Stimulated activated effector memory CD8-positive, alpha-beta T cell treated with anti-CD3 and anti-CD28 coated beads, Interleukin-12 subunit alpha, Interleukin-12 subunit beta, amount 100 ng/mL, for 72 hours (primary cell): ENCODE measurements at regions not wholly inside any gene's neighbourhood (a gene's known extent, or its start where the extent isn't known, plus 50 kb on each side); places are given as distances from the start of the nearest gene placed in this dataset.

Experiments
- ATAC-seq: fragments of 150-1000 bp; cut with Tn5 transposase; 2 replicates; pipeline ENCODE4 v1.10.0; 2021
- DNase-seq, 2 donors: peaks; one replicate each; pipeline ENCODE4 v3.0.0; 2021 to 2022; ENCODE audit warnings: low spot score in 2 of 2
- H3K27ac Mint-ChIP-seq: one replicate; pipeline ENCODE4 v1.8.0; 2022; ENCODE audit warnings: mild to moderate bottlenecking, mixed read lengths
- H3K36me3 Mint-ChIP-seq: one replicate; pipeline ENCODE4 v1.8.0; 2022; ENCODE audit warnings: mild to moderate bottlenecking, mixed read lengths
- H3K4me1 Mint-ChIP-seq: one replicate; pipeline ENCODE4 v1.8.0; 2022; ENCODE audit warnings: mixed read lengths
- H3K4me3 Mint-ChIP-seq: one replicate; pipeline ENCODE4 v1.8.0; 2022; ENCODE audit warnings: mild to moderate bottlenecking, mixed read lengths
- H3K9me3 Mint-ChIP-seq: one replicate; pipeline ENCODE4 v1.8.0; 2022; ENCODE audit warnings: mixed read lengths

GRCh38 chr11:110928391-110928790 lies 216.2 kb upstream of the ARHGAP20 start:
- H3K36me3 Mint-ChIP-seq = no peaks in the 10 kb centered on the region
- no peak for DNase-seq
- no peak for ATAC-seq
- H3K9me3 Mint-ChIP-seq = no peaks in the 10 kb centered on the region
- H3K4me1 Mint-ChIP-seq = no peaks in the 10 kb centered on the region
- H3K27ac Mint-ChIP-seq = no peak overlapping the region
- H3K4me3 Mint-ChIP-seq = no peak overlapping the region

- no peaks in the 10 kb centered on the region for H3K36me3 Mint-ChIP-seq
- DNase-seq (no peak), ATAC-seq (no peak)
- H3K4me1 Mint-ChIP-seq = no peaks in the 10 kb centered on the region
- H3K4me3 Mint-ChIP-seq = no peak overlapping the region
- no peaks in the 10 kb centered on the region for H3K9me3 Mint-ChIP-seq
- H3K27ac Mint-ChIP-seq = no peak overlapping the region
Measured at GRCh38 chr11:110921742-110922521, 209.7 kb upstream of the ARHGAP20 start.

- Mint-ChIP-seq H3K4me3 (no peak overlapping the region), H3K4me1 (no peaks in the 10 kb centered on the region), H3K9me3 (no peaks in the 10 kb centered on the region), H3K27ac (no peak overlapping the region), H3K36me3 (no peaks in the 10 kb centered on the region)
- ATAC-seq (no peak), DNase-seq (no peak)
Measured at GRCh38 chr11:110919241-110919922, 207.1 kb upstream of the ARHGAP20 start.

- no peak overlapping the region for H3K27ac Mint-ChIP-seq
- no peak overlapping the region for H3K4me3 Mint-ChIP-seq
- no peaks in the 10 kb centered on the region for H3K9me3 Mint-ChIP-seq
Measured at GRCh38 chr11:110918351-110918750, 206.1 kb upstream of the ARHGAP20 start.

GRCh38 chr11:110912437-110912836 lies 200.2 kb upstream of the ARHGAP20 start:
- H3K4me3 Mint-ChIP-seq = no peak overlapping the region
- no peak for DNase-seq
- ATAC-seq = no peak
- no peak overlapping the region for H3K27ac Mint-ChIP-seq
- H3K4me1 Mint-ChIP-seq = peaks cover 9% of the 10 kb centered on the region
- H3K36me3 Mint-ChIP-seq = no peaks in the 10 kb centered on the region
- H3K9me3 Mint-ChIP-seq = no peaks in the 10 kb centered on the region

More at GRCh38 chr11:110918351-110918750, 206.1 kb upstream of the ARHGAP20 start:
- ATAC-seq = no peak
- Mint-ChIP-seq H3K4me1 (no peaks in the 10 kb centered on the region), H3K36me3 (no peaks in the 10 kb centered on the region)
- no peak for DNase-seq

- no peaks in the 10 kb centered on the region for H3K9me3 Mint-ChIP-seq
- H3K4me3 Mint-ChIP-seq = no peak overlapping the region
- no peak overlapping the region for H3K27ac Mint-ChIP-seq
- ATAC-seq = no peak
- H3K36me3 Mint-ChIP-seq = no peaks in the 10 kb centered on the region
- DNase-seq = no peak
- H3K4me1 Mint-ChIP-seq = peaks cover 12% of the 10 kb centered on the region
Measured at GRCh38 chr11:110910384-110910783, 198.1 kb upstream of the ARHGAP20 start.

GRCh38 chr11:110909336-110909735 lies 197.1 kb upstream of the ARHGAP20 start:
- ATAC-seq (no peak), DNase-seq (no peak)
- no peaks in the 10 kb centered on the region for H3K36me3 Mint-ChIP-seq
- H3K4me1 Mint-ChIP-seq = peaks cover 12% of the 10 kb centered on the region
- no peaks in the 10 kb centered on the region for H3K9me3 Mint-ChIP-seq
- no peak overlapping the region for H3K27ac Mint-ChIP-seq
- H3K4me3 Mint-ChIP-seq = no peak overlapping the region

GRCh38 chr11:110908401-110909105 lies 196.3 kb upstream of the ARHGAP20 start:
- Mint-ChIP-seq H3K27ac (no peak overlapping the region), H3K4me3 (no peak overlapping the region), H3K9me3 (no peaks in the 10 kb centered on the region), H3K4me1 (peaks cover 12% of the 10 kb centered on the region), H3K36me3 (no peaks in the 10 kb centered on the region)
- ATAC-seq = no peak
- DNase-seq = no peak

- peak; percentile 49 for ATAC-seq
- Mint-ChIP-seq H3K9me3 (no peaks in the 10 kb centered on the region), H3K4me1 (peaks cover 12% of the 10 kb centered on the region), H3K36me3 (no peaks in the 10 kb centered on the region), H3K27ac (no peak overlapping the region), H3K4me3 (no peak overlapping the region)
- no peak for DNase-seq
Measured at GRCh38 chr11:110907629-110908028, 195.4 kb upstream of the ARHGAP20 start.

- H3K4me1 Mint-ChIP-seq = peaks cover 12% of the 10 kb centered on the region
- H3K36me3 Mint-ChIP-seq = no peaks in the 10 kb centered on the region
- no peak for ATAC-seq
- no peak overlapping the region for H3K4me3 Mint-ChIP-seq
- no peak for DNase-seq
- H3K9me3 Mint-ChIP-seq = no peaks in the 10 kb centered on the region
- no peak overlapping the region for H3K27ac Mint-ChIP-seq
Measured at GRCh38 chr11:110903830-110904229, 191.6 kb upstream of the ARHGAP20 start.

- Mint-ChIP-seq H3K27ac (no peak overlapping the region), H3K4me3 (no peak overlapping the region), H3K4me1 (peaks cover 12% of the 10 kb centered on the region), H3K9me3 (no peaks in the 10 kb centered on the region), H3K36me3 (no peaks in the 10 kb centered on the region)
- no peak for DNase-seq
- no peak for ATAC-seq
Measured at GRCh38 chr11:110903378-110903777, 191.1 kb upstream of the ARHGAP20 start.

GRCh38 chr11:110901441-110901840 lies 189.2 kb upstream of the ARHGAP20 start:
- Mint-ChIP-seq H3K27ac (no peak overlapping the region), H3K36me3 (no peaks in the 10 kb centered on the region), H3K4me1 (no peaks in the 10 kb centered on the region), H3K4me3 (no peak overlapping the region), H3K9me3 (no peaks in the 10 kb centered on the region)
- ATAC-seq (no peak), DNase-seq (no peak)

- H3K27ac Mint-ChIP-seq = no peak overlapping the region
- ATAC-seq (no peak), DNase-seq (no peak)
- no peak overlapping the region for H3K4me3 Mint-ChIP-seq
- H3K9me3 Mint-ChIP-seq = no peaks in the 10 kb centered on the region
- no peaks in the 10 kb centered on the region for H3K4me1 Mint-ChIP-seq
- no peaks in the 10 kb centered on the region for H3K36me3 Mint-ChIP-seq
Measured at GRCh38 chr11:110900426-110900825, 188.2 kb upstream of the ARHGAP20 start.

- Mint-ChIP-seq H3K36me3 (no peaks in the 10 kb centered on the region), H3K4me1 (no peaks in the 10 kb centered on the region), H3K9me3 (no peaks in the 10 kb centered on the region), H3K4me3 (no peak overlapping the region), H3K27ac (no peak overlapping the region)
- ATAC-seq (no peak), DNase-seq (no peak)
Measured at GRCh38 chr11:110897035-110897434, 184.8 kb upstream of the ARHGAP20 start.

- DNase-seq (no peak), ATAC-seq (no peak)
- Mint-ChIP-seq H3K27ac (no peak overlapping the region), H3K36me3 (no peaks in the 10 kb centered on the region), H3K4me1 (no peaks in the 10 kb centered on the region), H3K4me3 (no peak overlapping the region), H3K9me3 (no peaks in the 10 kb centered on the region)
Measured at GRCh38 chr11:110896358-110896757, 184.1 kb upstream of the ARHGAP20 start.

GRCh38 chr11:110894224-110894623 lies 182.0 kb upstream of the ARHGAP20 start:
- DNase-seq = no peak
- Mint-ChIP-seq H3K4me3 (no peak overlapping the region), H3K36me3 (no peaks in the 10 kb centered on the region), H3K4me1 (no peaks in the 10 kb centered on the region), H3K27ac (no peak overlapping the region), H3K9me3 (no peaks in the 10 kb centered on the region)
- no peak for ATAC-seq
